Common myeloid progenitor, CD34-positive (primary cell): ENCODE measurements at regions not wholly inside any gene's neighbourhood (a gene's known extent, or its start where the extent isn't known, plus 50 kb on each side); places are given as distances from the start of the nearest gene placed in this dataset.

Source experiments
- CTCF ChIA-PET: fragments of 350-600 bp; sonication (Branson Sonifier 250); formaldehyde crosslinking; loops from one replicate; lab custom pipeline; 2021; ENCODE audit warnings: antibody characterized with exemption; lab: Charles Lee
- POLR2A ChIA-PET: fragments of 350-600 bp; sonication (Branson Sonifier 250); formaldehyde crosslinking; loops from one replicate; lab custom pipeline; 2021; ENCODE audit warnings: antibody characterized with exemption; lab: Charles Lee
- DNase-seq, 3 donors: peaks; one replicate each; pipeline versions ENCODE4 v3.0.0 to v3.0.0-alpha.2; 2013
- H3K27ac ChIP-seq, 2 experiments: 1 replicate in 1 of 2; 2 replicates in 1 of 2; pipeline ENCODE4 v1.7.0; 2013; ENCODE audit warnings: inconsistent platforms in 2 of 2, low read length in 2 of 2, mild to moderate bottlenecking in 2 of 2, low read depth in 1 of 2, moderate library complexity in 1 of 2; ENCODE audit not compliant: severe bottlenecking in 2 of 2, insufficient read depth in 1 of 2, poor library complexity in 1 of 2
- H3K27me3 ChIP-seq, 5 experiments: replicated peaks in 2 of 5; 1 replicate in 3 of 5; 2 replicates in 2 of 5; pipeline versions ENCODE4 v1.6.1 to v1.7.0; 2013; ENCODE audit warnings: low read length in 4 of 5, mild to moderate bottlenecking in 2 of 5, moderate library complexity in 2 of 5, inconsistent platforms in 1 of 5; ENCODE audit not compliant: insufficient read depth in 5 of 5, control insufficient read depth in 4 of 5
- H3K36me3 ChIP-seq, 4 experiments: 1 replicate in 2 of 4; 2 replicates in 2 of 4; pipeline versions ENCODE4 v1.6.1 to v1.7.0; 2013; ENCODE audit warnings: low read length in 3 of 4, control low read depth in 1 of 4, mild to moderate bottlenecking in 1 of 4; ENCODE audit not compliant: control insufficient read depth in 4 of 4, insufficient read depth in 4 of 4
- H3K4me1 ChIP-seq, 4 experiments: 1 replicate in 3 of 4; 2 replicates in 1 of 4; pipeline versions ENCODE4 v1.6.1 to v1.7.1; 2013; ENCODE audit warnings: low read length in 3 of 4, mild to moderate bottlenecking in 3 of 4, control low read depth in 1 of 4, inconsistent platforms in 1 of 4, moderate library complexity in 1 of 4; ENCODE audit not compliant: control insufficient read depth in 4 of 4, insufficient read depth in 4 of 4; ENCODE audit errors: control extremely low read depth in 1 of 4
- H3K4me3 ChIP-seq, 7 experiments: 1 replicate in 4 of 7; 2 replicates in 3 of 7; pipeline versions ENCODE4 v1.5.1 to v1.7.0; 2013; ENCODE audit warnings: mild to moderate bottlenecking in 7 of 7, low read length in 6 of 7, moderate library complexity in 6 of 7, inconsistent platforms in 2 of 7, low read depth in 2 of 7, control low read depth in 1 of 7; ENCODE audit not compliant: insufficient read depth in 4 of 7, control insufficient read depth in 1 of 7; ENCODE audit errors: extremely low read depth in 1 of 7
- H3K9me3 ChIP-seq, 5 experiments: 1 replicate in 4 of 5; 2 replicates in 1 of 5; pipeline versions ENCODE4 v1.6.1 to v1.7.1; 2013; ENCODE audit warnings: low read length in 4 of 5, mild to moderate bottlenecking in 2 of 5, inconsistent platforms in 1 of 5, low read depth in 1 of 5, moderate library complexity in 1 of 5; ENCODE audit not compliant: control insufficient read depth in 4 of 5, insufficient read depth in 2 of 5; ENCODE audit errors: control extremely low read depth in 1 of 5
- WGBS: methylation state at CpG from one replicate; pipeline ENCODE4 v1.1.5; 2013; ENCODE audit not compliant: insufficient coverage; 5-methylcytosine and 5-hydroxymethylcytosine counted together

DNA sequence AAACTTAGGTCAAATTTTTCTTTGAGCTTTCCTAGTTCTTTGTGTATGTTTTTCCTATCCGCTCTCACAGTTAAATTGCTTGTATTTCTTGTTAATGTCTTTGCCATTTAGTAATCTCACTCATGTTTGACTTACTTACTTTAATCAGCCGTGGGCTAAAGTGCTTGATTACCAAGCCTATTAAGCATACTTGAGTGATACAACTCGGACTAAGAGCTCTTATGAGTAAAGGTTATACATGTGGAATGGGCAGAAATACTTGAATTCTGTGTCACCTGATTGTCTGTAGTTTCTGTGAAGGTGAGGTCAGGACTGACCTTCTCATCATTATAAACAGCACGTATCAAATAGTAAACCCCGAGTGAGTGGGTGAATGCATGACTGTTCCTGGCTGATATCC is 664.5 kb downstream of the PDHA2 start:
- H3K27ac ChIP-seq: no peak overlapping the region
- 100% methylated on average over 1 of the region's 5 CpGs for WGBS
- no peaks in the 10 kb centered on the region for H3K9me3 ChIP-seq
- ChIA-PET CTCF (interaction anchor here (1.0 kb wide), 1 partner anchor 41 kb away, joined by 3 read pairs; no protein-coding TSS in a partner anchor), POLR2A (no interaction called here)
- no peak for DNase-seq
- H3K4me3 ChIP-seq: no peak overlapping the region
- no peaks in the 10 kb centered on the region for H3K36me3 ChIP-seq
- no peaks in the 10 kb centered on the region for H3K27me3 ChIP-seq
- no peaks in the 10 kb centered on the region for H3K4me1 ChIP-seq

DNA sequence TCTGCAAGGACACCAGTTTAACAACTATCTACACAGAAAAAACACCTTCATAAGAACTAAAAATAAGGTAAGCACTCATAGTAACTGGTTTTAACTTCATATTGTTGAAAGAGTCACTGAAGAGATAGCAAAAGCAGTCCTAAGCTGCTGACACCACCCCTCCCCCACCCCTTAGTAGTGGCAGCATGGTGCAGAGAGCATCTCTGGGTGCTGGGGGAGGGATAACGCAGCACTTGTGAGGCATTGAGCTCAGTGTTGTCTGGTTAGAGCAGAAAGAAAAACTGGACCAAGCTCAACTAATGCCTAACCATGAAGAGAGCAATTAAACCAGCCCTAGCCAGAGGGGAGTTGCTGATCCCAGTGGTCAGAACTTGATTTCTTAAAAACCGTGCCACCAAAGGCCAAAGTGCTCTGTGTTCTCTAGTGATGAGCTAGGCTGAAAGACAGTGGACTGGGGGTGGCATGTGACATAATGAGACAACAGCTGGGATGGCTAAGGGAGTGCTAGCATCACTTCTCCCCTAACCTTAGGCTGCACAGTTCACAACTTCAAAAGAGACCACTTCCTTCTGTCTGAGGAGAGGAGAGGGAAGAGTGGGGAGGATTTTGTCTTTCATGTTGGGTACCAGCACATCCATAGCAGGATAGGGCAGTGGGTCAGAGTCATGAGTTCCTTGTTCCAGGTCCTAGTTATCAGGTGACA is 669.3 kb downstream of the PDHA2 start:
- 100% methylated on average over 1 of the region's 2 CpGs for WGBS
- no peaks in the 10 kb centered on the region for H3K36me3 ChIP-seq
- ChIA-PET POLR2A (no interaction called here), CTCF (interaction anchor here (1.9 kb wide), 1 partner anchor 15 kb away, joined by 4 read pairs; no protein-coding TSS in a partner anchor)
- H3K27ac ChIP-seq: no peak overlapping the region
- peaks cover 0 to 2% (median 2%) of the 10 kb centered on the region in 5 experiments for H3K9me3 ChIP-seq
- DNase-seq: no peak
- no peaks in the 10 kb centered on the region for H3K27me3 ChIP-seq
- H3K4me3 ChIP-seq: no peak overlapping the region
- H3K4me1 ChIP-seq: no peaks in the 10 kb centered on the region

DNA sequence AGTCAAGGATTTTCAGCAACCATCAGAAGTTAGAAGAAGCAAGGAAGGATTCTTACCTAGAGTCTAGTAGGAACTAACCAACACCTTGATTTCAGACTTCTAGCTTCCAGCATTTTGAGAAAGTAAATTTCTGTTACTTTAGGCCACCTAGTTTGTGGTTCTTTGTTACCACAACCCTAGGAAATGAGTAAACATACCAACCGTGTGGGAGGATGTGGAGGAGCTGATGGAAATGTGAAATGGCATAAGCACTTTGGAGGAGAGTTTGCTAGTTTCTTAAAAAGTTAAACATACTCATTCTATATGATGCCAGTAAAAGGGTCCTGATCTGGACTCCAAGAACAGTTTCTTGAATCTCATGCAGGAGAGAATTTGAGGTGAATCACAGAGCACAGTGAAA is 679.4 kb downstream of the PDHA2 start:
- DNase-seq: peak in 2 of 3 donors; percentile 13 to 39
- Histone ChIP-seq H3K9me3 (no peaks in the 10 kb centered on the region), H3K36me3 (no peaks in the 10 kb centered on the region), H3K27me3 (no peaks in the 10 kb centered on the region), H3K27ac (no peak overlapping the region), H3K4me3 (no peak overlapping the region), H3K4me1 (peaks cover 0 to 6% (median 1%) of the 10 kb centered on the region in 4 experiments)
- ChIA-PET CTCF (no interaction called here), POLR2A (no interaction called here)
- WGBS: no CpG with 5 or more reads among the region's 1 CpG

DNA sequence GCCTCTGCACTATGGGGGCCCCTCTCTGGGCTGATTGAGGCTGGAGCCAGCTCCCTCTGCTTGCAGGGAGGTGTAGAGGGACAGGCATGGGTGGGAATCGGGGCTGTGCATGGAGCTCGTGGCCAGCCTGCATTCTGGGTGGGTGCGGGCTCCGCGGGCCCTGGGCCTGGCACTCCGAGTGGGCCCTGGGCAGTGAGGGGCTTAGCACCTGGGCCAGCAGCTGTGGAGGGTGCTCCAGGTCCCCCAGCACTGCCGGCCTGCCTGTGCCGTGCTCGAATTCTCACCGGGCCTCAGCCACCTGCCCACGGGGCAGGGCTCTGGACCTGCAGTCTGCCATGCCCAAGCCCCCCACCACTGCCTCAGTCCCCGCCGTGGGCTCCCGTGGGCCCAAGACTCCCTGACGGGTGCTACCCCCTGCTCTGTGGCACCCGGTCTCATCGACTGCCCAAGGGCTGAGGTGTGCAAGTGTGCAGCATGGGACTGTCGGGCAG is 681.2 kb downstream of the PDHA2 start:
- CTCF ChIA-PET: no interaction called here
- no peaks in the 10 kb centered on the region for H3K9me3 ChIP-seq
- DNase-seq: no peak
- no peak overlapping the region for H3K27ac ChIP-seq
- POLR2A ChIA-PET: no interaction called here
- H3K4me1 ChIP-seq: peaks cover 0 to 6% (median 1%) of the 10 kb centered on the region in 4 experiments
- no peaks in the 10 kb centered on the region for H3K27me3 ChIP-seq
- H3K4me3 ChIP-seq: no peak overlapping the region
- H3K36me3 ChIP-seq: no peaks in the 10 kb centered on the region
- 97% methylated on average over 15 of the region's 18 CpGs for WGBS

DNA sequence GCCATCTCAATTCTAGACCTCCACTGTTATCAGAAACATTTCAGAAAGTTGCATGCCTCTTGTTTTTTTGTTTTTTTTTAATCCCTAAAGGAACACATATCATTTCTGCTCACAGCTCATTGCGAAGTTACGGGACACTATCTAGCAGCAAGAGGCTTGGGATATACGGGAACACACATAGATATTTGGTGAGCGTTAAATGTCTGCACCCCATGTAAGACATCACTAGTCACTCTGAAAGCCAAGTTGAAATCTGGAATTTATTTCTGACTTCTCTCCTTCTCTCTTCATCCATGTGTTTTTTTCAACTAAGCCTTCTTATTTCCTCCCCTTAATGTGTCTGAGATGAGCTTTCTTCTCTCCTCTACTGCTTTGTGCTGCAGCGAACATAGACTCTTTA is 683.7 kb downstream of the PDHA2 start:
- POLR2A ChIA-PET: no interaction called here
- H3K27me3 ChIP-seq: no peaks in the 10 kb centered on the region
- no peak overlapping the region for H3K27ac ChIP-seq
- DNase-seq: no peak
- CTCF ChIA-PET: no interaction called here
- H3K4me1 ChIP-seq: peaks cover 0 to 6% (median 1%) of the 10 kb centered on the region in 4 experiments
- H3K36me3 ChIP-seq: no peaks in the 10 kb centered on the region
- WGBS: 92% methylated on average over 4 of the region's 5 CpGs
- no peaks in the 10 kb centered on the region for H3K9me3 ChIP-seq
- H3K4me3 ChIP-seq: no peak overlapping the region

DNA sequence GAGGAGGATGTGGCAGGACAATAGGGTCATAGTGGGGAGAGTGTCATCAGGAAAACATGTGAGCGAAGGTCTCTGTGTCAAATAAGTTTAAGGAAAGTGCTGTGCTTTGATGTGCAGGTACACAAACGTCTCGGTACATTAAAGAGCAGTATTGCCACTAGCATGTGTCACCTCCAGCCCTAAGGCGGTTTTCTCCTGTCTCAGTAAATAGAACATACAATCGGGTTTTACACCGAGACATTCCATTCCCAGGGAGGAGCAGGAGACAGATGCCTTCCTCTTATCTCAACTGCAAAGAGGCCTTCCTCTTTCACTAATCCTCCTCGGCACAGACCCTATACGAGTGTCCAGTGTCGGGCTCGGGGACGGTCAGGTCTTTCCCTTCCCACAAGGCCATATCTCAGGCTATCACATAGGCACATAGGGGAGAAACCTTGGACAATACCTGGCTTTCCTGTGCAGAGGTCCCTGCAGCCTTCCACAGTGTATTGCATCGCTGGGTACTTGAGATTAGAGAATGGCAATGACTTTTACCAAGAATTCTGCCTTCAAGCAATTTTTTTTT is 684.5 kb downstream of the PDHA2 start:
- CTCF ChIA-PET: no interaction called here
- 99% methylated on average over 8 of the region's 12 CpGs for WGBS
- no peak for DNase-seq

DNA sequence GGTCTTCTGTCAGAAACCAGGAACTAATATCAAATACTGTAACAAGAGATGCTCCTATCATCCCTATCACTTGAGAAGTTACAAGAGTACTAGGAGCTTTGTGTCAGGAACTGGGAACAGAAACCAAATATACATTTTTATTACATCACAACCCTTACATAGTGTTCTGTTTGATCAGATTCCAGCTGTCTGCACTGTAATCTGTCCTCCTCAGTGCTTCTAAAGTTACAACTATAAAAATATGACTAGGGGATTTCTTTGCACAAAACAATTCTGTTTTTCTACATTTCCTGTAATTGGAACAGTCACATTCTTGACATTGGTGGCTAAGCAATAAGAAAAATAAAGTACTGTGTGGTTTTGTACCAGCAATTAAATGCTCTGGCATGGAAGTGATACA is 686.0 kb downstream of the PDHA2 start:
- POLR2A ChIA-PET: no interaction called here

More for the DNA sequence above, 684.5 kb downstream of the PDHA2 start:
- H3K36me3 ChIP-seq: no peaks in the 10 kb centered on the region
- H3K9me3 ChIP-seq: no peaks in the 10 kb centered on the region
- peaks cover 0 to 3% (median under 1%) of the 10 kb centered on the region in 4 experiments for H3K4me1 ChIP-seq
- POLR2A ChIA-PET: no interaction called here
- H3K27me3 ChIP-seq: no peaks in the 10 kb centered on the region
- no peak overlapping the region for H3K4me3 ChIP-seq
- no peak overlapping the region for H3K27ac ChIP-seq

More for the DNA sequence above, 686.0 kb downstream of the PDHA2 start:
- Histone ChIP-seq H3K4me3 (no peak overlapping the region), H3K27ac (no peak overlapping the region), H3K9me3 (no peaks in the 10 kb centered on the region), H3K4me1 (no peaks in the 10 kb centered on the region), H3K27me3 (no peaks in the 10 kb centered on the region), H3K36me3 (no peaks in the 10 kb centered on the region)
- peak in 1 of 3 donors; percentile 4 for DNase-seq
- CTCF ChIA-PET: no interaction called here
